ENCODE measurements at regions not wholly inside any gene's neighbourhood (a gene's known extent, or its start where the extent isn't known, plus 50 kb on each side); places are given as distances from the start of the nearest gene placed in this dataset.

DNA sequence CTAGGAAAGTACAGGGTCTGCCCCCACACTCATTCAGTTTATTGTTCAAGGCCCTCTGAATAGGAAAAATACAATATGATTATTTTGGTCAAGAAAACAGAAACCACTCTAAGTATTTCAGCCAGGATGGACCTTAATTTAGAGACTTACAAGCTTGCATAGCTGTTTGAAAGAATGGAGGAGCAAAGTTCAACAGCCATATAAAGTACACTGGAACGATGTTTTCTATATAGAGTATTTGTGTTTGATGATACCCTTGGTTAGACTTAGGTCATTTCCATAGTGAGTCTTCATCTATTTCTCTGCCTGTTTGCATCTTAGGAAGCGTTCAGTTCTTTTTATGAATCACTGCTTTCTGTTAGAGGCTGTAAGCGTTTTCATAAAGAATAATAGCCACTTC is 366.2 kb downstream of the NUP35 start:
- TF ChIP-seq EZH2 (IDR thresholded peaks at IDR 0.05; ENCODE audit: borderline replicate concordance, low read length) = no peak
- TF ChIP-seq, protein P1, sequence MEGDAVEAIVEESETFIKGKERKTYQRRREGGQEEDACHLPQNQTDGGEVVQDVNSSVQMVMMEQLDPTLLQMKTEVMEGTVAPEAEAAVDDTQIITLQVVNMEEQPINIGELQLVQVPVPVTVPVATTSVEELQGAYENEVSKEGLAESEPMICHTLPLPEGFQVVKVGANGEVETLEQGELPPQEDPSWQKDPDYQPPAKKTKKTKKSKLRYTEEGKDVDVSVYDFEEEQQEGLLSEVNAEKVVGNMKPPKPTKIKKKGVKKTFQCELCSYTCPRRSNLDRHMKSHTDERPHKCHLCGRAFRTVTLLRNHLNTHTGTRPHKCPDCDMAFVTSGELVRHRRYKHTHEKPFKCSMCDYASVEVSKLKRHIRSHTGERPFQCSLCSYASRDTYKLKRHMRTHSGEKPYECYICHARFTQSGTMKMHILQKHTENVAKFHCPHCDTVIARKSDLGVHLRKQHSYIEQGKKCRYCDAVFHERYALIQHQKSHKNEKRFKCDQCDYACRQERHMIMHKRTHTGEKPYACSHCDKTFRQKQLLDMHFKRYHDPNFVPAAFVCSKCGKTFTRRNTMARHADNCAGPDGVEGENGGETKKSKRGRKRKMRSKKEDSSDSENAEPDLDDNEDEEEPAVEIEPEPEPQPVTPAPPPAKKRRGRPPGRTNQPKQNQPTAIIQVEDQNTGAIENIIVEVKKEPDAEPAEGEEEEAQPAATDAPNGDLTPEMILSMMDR (IDR thresholded peaks at IDR 0.05; ENCODE audit: low read length) = no peak

Data from OCI-LY1 (cell line).